OCI-LY1 (cell line): ENCODE measurements at regions not wholly inside any gene's neighbourhood (a gene's known extent, or its start where the extent isn't known, plus 50 kb on each side); places are given as distances from the start of the nearest gene placed in this dataset.

Experiments used
- EZH2 ChIP-seq: fragments of 200-600 bp; sonication (generic), shearing (Covaris generic); IDR thresholded peaks from 2 replicates; pipeline ENCODE4 v1.8.0; 2017; ENCODE audit warnings: borderline replicate concordance, mixed run types, mild to moderate bottlenecking, antibody characterized with exemption, low read length, moderate library complexity, mixed read lengths
- TF ChIP-seq, protein P1 (sequence below): fragments of 200-600 bp; sonication (generic), shearing (Covaris generic); IDR thresholded peaks from 2 replicates; pipeline ENCODE4 v1.5.1; 2017; ENCODE audit warnings: mild to moderate bottlenecking, antibody characterized with exemption, low read length, moderate library complexity, mixed read lengths

DNA sequence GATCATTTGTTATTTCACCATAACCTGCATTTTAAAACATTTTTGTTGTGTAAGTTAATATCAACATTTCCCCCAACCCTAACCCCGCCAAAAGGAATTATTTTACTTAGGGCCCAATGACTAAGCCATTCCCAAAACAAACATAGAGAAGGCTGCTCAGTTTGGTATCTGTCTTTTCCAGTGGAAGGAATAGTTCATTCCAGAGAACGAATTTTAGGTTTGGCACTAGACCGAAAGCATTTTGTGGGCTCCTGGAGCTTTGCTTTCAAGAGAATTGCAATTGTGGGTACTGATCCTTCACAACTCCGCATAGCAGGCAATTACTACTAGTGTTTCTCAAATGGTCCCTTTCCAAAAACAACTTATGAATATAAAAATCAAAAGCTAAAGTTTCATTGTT, 226.7 kb upstream of the MAD2L1 start:
- TF ChIP-seq, protein P1, sequence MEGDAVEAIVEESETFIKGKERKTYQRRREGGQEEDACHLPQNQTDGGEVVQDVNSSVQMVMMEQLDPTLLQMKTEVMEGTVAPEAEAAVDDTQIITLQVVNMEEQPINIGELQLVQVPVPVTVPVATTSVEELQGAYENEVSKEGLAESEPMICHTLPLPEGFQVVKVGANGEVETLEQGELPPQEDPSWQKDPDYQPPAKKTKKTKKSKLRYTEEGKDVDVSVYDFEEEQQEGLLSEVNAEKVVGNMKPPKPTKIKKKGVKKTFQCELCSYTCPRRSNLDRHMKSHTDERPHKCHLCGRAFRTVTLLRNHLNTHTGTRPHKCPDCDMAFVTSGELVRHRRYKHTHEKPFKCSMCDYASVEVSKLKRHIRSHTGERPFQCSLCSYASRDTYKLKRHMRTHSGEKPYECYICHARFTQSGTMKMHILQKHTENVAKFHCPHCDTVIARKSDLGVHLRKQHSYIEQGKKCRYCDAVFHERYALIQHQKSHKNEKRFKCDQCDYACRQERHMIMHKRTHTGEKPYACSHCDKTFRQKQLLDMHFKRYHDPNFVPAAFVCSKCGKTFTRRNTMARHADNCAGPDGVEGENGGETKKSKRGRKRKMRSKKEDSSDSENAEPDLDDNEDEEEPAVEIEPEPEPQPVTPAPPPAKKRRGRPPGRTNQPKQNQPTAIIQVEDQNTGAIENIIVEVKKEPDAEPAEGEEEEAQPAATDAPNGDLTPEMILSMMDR = no peak
- TF ChIP-seq EZH2 = no peak
